PC-9 (cell line): ENCODE measurements at regions not wholly inside any gene's neighbourhood (a gene's known extent, or its start where the extent isn't known, plus 50 kb on each side); places are given as distances from the start of the nearest gene placed in this dataset.

Experiments used
- CTCF ChIP-seq: fragments of 200-600 bp; sonication (generic); conservative IDR thresholded peaks from 2 replicates; pipeline ENCODE4 v1.6.1; 2017; ENCODE audit warnings: mixed run types, antibody characterized with exemption, mild to moderate bottlenecking, moderate library complexity
- EZH2 ChIP-seq: fragments of 200-600 bp; sonication (generic); IDR thresholded peaks from 2 replicates; pipeline ENCODE4 v1.8.0; 2017; ENCODE audit warnings: antibody characterized with exemption, low read depth

- TF ChIP-seq CTCF = no peak
- no peak for TF ChIP-seq EZH2
These were observed 331.5 kb downstream of the UACA start for GRCh38 chr15:70431854-70432253.
